NCI-H69 (cell line): ENCODE measurements at regions not wholly inside any gene's neighbourhood (a gene's known extent, or its start where the extent isn't known, plus 50 kb on each side); places are given as distances from the start of the nearest gene placed in this dataset.

Experiments
- DNase-seq: peaks from one replicate; lab custom pipeline; 2025; lab: John Stamatoyannopoulos, UW

GRCh38 chr11:116442238-116442752, 330.5 kb downstream of the BUD13 start:
- DNase-seq, result no peak

- DNase-seq, result no peak
These were observed 333.5 kb downstream of the BUD13 start for GRCh38 chr11:116439361-116439677.

GRCh38 chr11:116438651-116439360, 334.0 kb downstream of the BUD13 start:
- DNase-seq, result no peak

- DNase-seq, result no peak
These were observed 337.8 kb downstream of the BUD13 start for GRCh38 chr11:116434986-116435385.

GRCh38 chr11:116432301-116432700, 340.5 kb downstream of the BUD13 start:
- no peak for DNase-seq

GRCh38 chr11:116431842-116432241, 340.9 kb downstream of the BUD13 start:
- no peak for DNase-seq

GRCh38 chr11:116428638-116428975, 344.2 kb downstream of the BUD13 start:
- no peak for DNase-seq

- DNase-seq, result peak; percentile 84
These were observed 344.7 kb downstream of the BUD13 start for GRCh38 chr11:116427903-116428637.

GRCh38 chr11:116427337-116427902, 345.4 kb downstream of the BUD13 start:
- DNase-seq, result peak; percentile 59

GRCh38 chr11:116426761-116427160, 346.0 kb downstream of the BUD13 start:
- no peak for DNase-seq

- DNase-seq, result peak; percentile 64
These were observed 348.0 kb downstream of the BUD13 start for GRCh38 chr11:116424615-116425261.

GRCh38 chr11:116422956-116423600, 349.7 kb downstream of the BUD13 start:
- peak; percentile 77 for DNase-seq

GRCh38 chr11:116422556-116422955, 350.2 kb downstream of the BUD13 start:
- peak; percentile 77 for DNase-seq

GRCh38 chr11:116421529-116422185, 351.1 kb downstream of the BUD13 start:
- DNase-seq, result peak; percentile 66

GRCh38 chr11:116420770-116421528, 351.8 kb downstream of the BUD13 start:
- DNase-seq, result peak; percentile 70

- no peak for DNase-seq
These were observed 352.8 kb downstream of the BUD13 start for GRCh38 chr11:116420030-116420429.

GRCh38 chr11:116418388-116419041, 354.3 kb downstream of the BUD13 start:
- DNase-seq, result no peak

- DNase-seq, result no peak
These were observed 355.9 kb downstream of the BUD13 start for GRCh38 chr11:116416852-116417251.

GRCh38 chr11:116415095-116415494, 357.7 kb downstream of the BUD13 start:
- DNase-seq, result peak; percentile 87

GRCh38 chr11:116414357-116414880, 358.4 kb downstream of the BUD13 start:
- no peak for DNase-seq
